Gastroesophageal sphincter (tissue), 4 donors: ENCODE measurements at regions not wholly inside any gene's neighbourhood (a gene's known extent, or its start where the extent isn't known, plus 50 kb on each side); places are given as distances from the start of the nearest gene placed in this dataset.
A peak's percentile ranks its signal among the peaks of the same experiment; 100 is the strongest.

ENCODE experiments used
- ATAC-seq: fragments of 150-250 bp; one replicate; pipeline ENCODE4 v1.9.1; 2016; ENCODE audit warnings: mild to moderate bottlenecking, moderate library complexity
- H3K27ac ChIP-seq, 4 donors: fragments of 200-600 bp; sonication (generic) in 3 of 4; 1 replicate in 3 of 4; 2 replicates in 1 of 4; pipeline ENCODE4 v1.5.1; 2016 to 2019
- H3K27me3 ChIP-seq: fragments of 200-600 bp; sonication (generic); one replicate; pipeline ENCODE4 v1.5.1; 2019
- H3K36me3 ChIP-seq, 2 donors: fragments of 200-600 bp; sonication (generic); one replicate each; pipeline ENCODE4 v1.5.1; 2019; ENCODE audit warnings: control low read depth in 1 of 2
- H3K4me1 ChIP-seq, 3 donors: fragments of 200-600 bp; sonication (generic); 1 replicate in 2 of 3; 2 replicates in 1 of 3; pipeline ENCODE4 v1.5.1; 2016 to 2019; ENCODE audit warnings: control low read depth in 2 of 3
- H3K4me3 ChIP-seq, 2 donors: fragments of 200-600 bp; sonication (generic); one replicate each; pipeline ENCODE4 v1.5.1; 2019; ENCODE audit warnings: mild to moderate bottlenecking in 1 of 2, moderate library complexity in 1 of 2
- H3K9me3 ChIP-seq, 3 donors: fragments of 200-600 bp; sonication (generic); one replicate each; pipeline ENCODE4 v1.5.1; 2017 to 2019; ENCODE audit warnings: control low read depth in 2 of 3
- CTCF ChIP-seq, 4 experiments: fragments of 200-600 bp in 2 of 4; fragments of 450-650 bp in 2 of 4; sonication (generic) in 1 of 4; IDR thresholded peaks; one replicate each; pipeline ENCODE4 v1.5.1; 2017 to 2019; ENCODE audit warnings: antibody characterized with exemption in 4 of 4, mild to moderate bottlenecking in 2 of 4, moderate library complexity in 2 of 4
- EP300 ChIP-seq: sonication (generic); formaldehyde crosslinking; IDR thresholded peaks from one replicate; pipeline ENCODE4 v1.6.1; 2017; ENCODE audit warnings: antibody characterized with exemption, mild to moderate bottlenecking
- POLR2A ChIP-seq, 2 donors: fragments of 450-650 bp; IDR thresholded peaks; one replicate each; pipeline ENCODE4 v1.6.1; 2017; ENCODE audit warnings: antibody characterized with exemption in 2 of 2, mild to moderate bottlenecking in 2 of 2, moderate library complexity in 1 of 2
- POLR2AphosphoS5 ChIP-seq: sonication (generic); formaldehyde crosslinking; IDR thresholded peaks from one replicate; pipeline ENCODE4 v1.6.1; 2017; ENCODE audit warnings: antibody characterized with exemption
- WGBS, 2 donors: methylation state at CpG; one replicate each; pipeline ENCODE4 v1.1.5; 2018; ENCODE audit warnings: low coverage in 1 of 2; 5-methylcytosine and 5-hydroxymethylcytosine counted together

- Histone ChIP-seq H3K4me1 (peaks cover 0 to 6% (median 0%) of the 10 kb centered on the region in 3 donors), H3K36me3 (no peaks in the 10 kb centered on the region), H3K27me3 (peaks cover 51% of the 10 kb centered on the region), H3K27ac (no peak overlapping the region), H3K4me3 (no peak overlapping the region), H3K9me3 (peaks cover 0 to 9% (median 0%) of the 10 kb centered on the region in 3 donors)
- TF ChIP-seq CTCF (IDR thresholded peaks at IDR 0.05) (no peak), POLR2AphosphoS5 (no peak), EP300 (no peak), POLR2A (IDR thresholded peaks at IDR 0.05) (no peak)
- whole genome bisulfite sequencing, 2 donors = no CpG with 5 or more reads among the region's 19 CpGs
- no peak for ATAC-seq
Measured at GRCh38 chr9:134242706-134243105, 78.3 kb upstream of the RNU6ATAC start.

- Histone ChIP-seq H3K27ac (no peak overlapping the region), H3K27me3 (peaks cover 40% of the 10 kb centered on the region), H3K4me3 (no peak overlapping the region), H3K36me3 (no peaks in the 10 kb centered on the region), H3K4me1 (peaks cover 0 to 6% (median 0%) of the 10 kb centered on the region in 3 donors), H3K9me3 (peaks cover 0 to 21% (median 0%) of the 10 kb centered on the region in 3 donors)
- TF ChIP-seq POLR2A (IDR thresholded peaks at IDR 0.05) = no peak
- no peak for TF ChIP-seq EP300
- TF ChIP-seq CTCF (IDR thresholded peaks at IDR 0.05) = no peak
- no peak for TF ChIP-seq POLR2AphosphoS5
- WGBS, 2 donors = 27 to 38% methylated on average over 12 to 14 of the region's 14 CpGs
- peak; percentile 60 for ATAC-seq
Measured at GRCh38 chr9:134243778-134244467, 79.6 kb upstream of the RNU6ATAC start.

- TF ChIP-seq CTCF (IDR thresholded peaks at IDR 0.05) (no peak), POLR2AphosphoS5 (no peak), POLR2A (IDR thresholded peaks at IDR 0.05) (no peak), EP300 (no peak)
- no peak for ATAC-seq
- Histone ChIP-seq H3K27ac (no peak overlapping the region), H3K9me3 (peaks cover 0 to 27% (median 0%) of the 10 kb centered on the region in 3 donors), H3K36me3 (no peaks in the 10 kb centered on the region), H3K27me3 (peaks cover 28% of the 10 kb centered on the region), H3K4me1 (peaks cover 0 to 6% (median 0%) of the 10 kb centered on the region in 3 donors), H3K4me3 (no peak overlapping the region)
- 74% methylated on average over 8 of the region's 11 CpGs; no CpG with 5 or more reads in 1 of the 2 donors for WGBS, 2 donors
Measured at GRCh38 chr9:134245179-134245578, 80.8 kb upstream of the RNU6ATAC start.

- Histone ChIP-seq H3K9me3 (peaks cover 0 to 27% (median 0%) of the 10 kb centered on the region in 3 donors), H3K36me3 (no peaks in the 10 kb centered on the region), H3K27ac (no peak overlapping the region), H3K4me3 (no peak overlapping the region), H3K4me1 (peaks cover 0 to 6% (median 0%) of the 10 kb centered on the region in 3 donors), H3K27me3 (peaks cover 9% of the 10 kb centered on the region)
- ATAC-seq = no peak
- 96 to 98% methylated on average over 2 to 4 of the region's 5 CpGs for WGBS, 2 donors
- TF ChIP-seq POLR2A (IDR thresholded peaks at IDR 0.05) (no peak), EP300 (no peak), POLR2AphosphoS5 (no peak), CTCF (IDR thresholded peaks at IDR 0.05) (no peak)
Measured at GRCh38 chr9:134247918-134248631, 78.2 kb upstream of the RXRA start.
